ENCODE measurements at regions not wholly inside any gene's neighbourhood (a gene's known extent, or its start where the extent isn't known, plus 50 kb on each side); places are given as distances from the start of the nearest gene placed in this dataset.

- TF ChIP-seq, protein P1, sequence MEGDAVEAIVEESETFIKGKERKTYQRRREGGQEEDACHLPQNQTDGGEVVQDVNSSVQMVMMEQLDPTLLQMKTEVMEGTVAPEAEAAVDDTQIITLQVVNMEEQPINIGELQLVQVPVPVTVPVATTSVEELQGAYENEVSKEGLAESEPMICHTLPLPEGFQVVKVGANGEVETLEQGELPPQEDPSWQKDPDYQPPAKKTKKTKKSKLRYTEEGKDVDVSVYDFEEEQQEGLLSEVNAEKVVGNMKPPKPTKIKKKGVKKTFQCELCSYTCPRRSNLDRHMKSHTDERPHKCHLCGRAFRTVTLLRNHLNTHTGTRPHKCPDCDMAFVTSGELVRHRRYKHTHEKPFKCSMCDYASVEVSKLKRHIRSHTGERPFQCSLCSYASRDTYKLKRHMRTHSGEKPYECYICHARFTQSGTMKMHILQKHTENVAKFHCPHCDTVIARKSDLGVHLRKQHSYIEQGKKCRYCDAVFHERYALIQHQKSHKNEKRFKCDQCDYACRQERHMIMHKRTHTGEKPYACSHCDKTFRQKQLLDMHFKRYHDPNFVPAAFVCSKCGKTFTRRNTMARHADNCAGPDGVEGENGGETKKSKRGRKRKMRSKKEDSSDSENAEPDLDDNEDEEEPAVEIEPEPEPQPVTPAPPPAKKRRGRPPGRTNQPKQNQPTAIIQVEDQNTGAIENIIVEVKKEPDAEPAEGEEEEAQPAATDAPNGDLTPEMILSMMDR (IDR thresholded peaks at IDR 0.05) = no peak
Observed at GRCh38 chr7:101688995-101689907, 60.2 kb upstream of the MYL10 start.

GRCh38 chr7:101690061-101690460 lies 61.0 kb upstream of the MYL10 start:
- TF ChIP-seq, protein P1 (IDR thresholded peaks at IDR 0.05) = no peak

- TF ChIP-seq, protein P1 (IDR thresholded peaks at IDR 0.05) = no peak
Observed at GRCh38 chr7:101691822-101692384, 62.8 kb upstream of the MYL10 start.

GRCh38 chr7:101693498-101694091 lies 64.5 kb upstream of the MYL10 start:
- TF ChIP-seq, protein P1 (IDR thresholded peaks at IDR 0.05) = no peak

DNA sequence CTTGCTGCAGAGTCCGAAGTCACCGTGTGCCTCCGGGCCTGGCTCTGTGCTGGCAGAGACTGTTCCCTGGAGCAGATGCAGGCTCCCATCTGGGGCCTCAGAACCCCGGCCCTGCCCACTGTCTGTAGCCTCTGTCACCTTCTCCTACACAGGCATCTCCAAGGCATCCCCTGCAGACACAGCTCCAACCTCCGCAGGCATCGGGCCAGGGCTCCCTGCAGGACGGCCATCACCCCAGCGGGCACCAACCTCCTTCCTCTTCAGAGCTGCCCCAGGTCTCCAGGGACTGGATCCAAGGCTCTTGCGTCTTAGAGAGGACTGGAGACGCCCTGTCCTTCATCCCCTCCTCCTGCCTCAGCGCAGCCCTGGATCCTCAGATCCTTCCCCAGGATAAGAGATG lies 69.9 kb upstream of the MYL10 start:
- TF ChIP-seq, protein P1 (IDR thresholded peaks at IDR 0.05) = no peak

DNA sequence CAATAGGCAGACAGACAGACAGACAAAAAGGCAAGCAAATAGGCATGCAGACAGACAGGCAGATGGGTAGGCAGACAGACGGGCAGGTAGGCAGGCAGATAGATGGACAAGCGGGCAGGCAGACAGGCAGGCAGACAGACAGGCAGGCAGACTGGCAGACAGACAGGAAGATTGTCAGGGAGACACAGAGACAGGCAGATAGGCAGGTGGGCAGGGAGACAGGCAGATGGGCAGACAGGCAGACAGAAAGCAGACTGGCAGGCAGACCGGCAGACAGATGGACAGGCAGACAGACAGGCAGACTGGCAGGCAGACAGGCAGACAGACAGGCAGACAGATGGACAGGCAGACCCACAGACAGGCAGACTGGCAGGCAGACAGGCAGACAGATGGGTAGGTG lies 70.3 kb upstream of the MYL10 start:
- TF ChIP-seq, protein P1 (IDR thresholded peaks at IDR 0.05) = no peak

GRCh38 chr7:101699881-101700823 lies 71.1 kb upstream of the MYL10 start:
- TF ChIP-seq, protein P1 (IDR thresholded peaks at IDR 0.05) = no peak

Data from LNCAP (cell line).